ENCODE measurements at regions not wholly inside any gene's neighbourhood (a gene's known extent, or its start where the extent isn't known, plus 50 kb on each side); places are given as distances from the start of the nearest gene placed in this dataset.

- dilution Hi-C loops (cut with MboI; ENCODE audit: extremely low pct_ligation_motif_present, low sequenced_read_pairs) = no loop called here
- H3K9ac ChIP-seq (ENCODE audit: control insufficient read depth, extremely low read depth, insufficient read depth, low read length) = no peak overlapping the region
- H3K27me3 ChIP-seq (ENCODE audit: control insufficient read depth, extremely low read depth, insufficient read depth, low read length) = no peaks in the 10 kb centered on the region
- H3K4me1 ChIP-seq (ENCODE audit: control insufficient read depth, extremely low read depth, insufficient read depth, low read length) = peaks cover 51% of the 10 kb centered on the region
- no peaks in the 10 kb centered on the region for H3K79me2 ChIP-seq (ENCODE audit: control insufficient read depth, insufficient read depth, low read length)
- H3K4me3 ChIP-seq (ENCODE audit: control insufficient read depth in 2 of 3, extremely low read depth in 1 of 3, insufficient read depth in 2 of 3, low read depth in 1 of 3, low read length in 3 of 3) = peak overlapping the region in 1 of 3 experiments; percentile 4
- H3K4me2 ChIP-seq (ENCODE audit: control insufficient read depth, extremely low read depth, insufficient read depth, low read depth, low read length) = peak overlapping the region; percentile 58
- peak overlapping the region; percentile 29 for H2AFZ ChIP-seq (ENCODE audit: control insufficient read depth, low read length)
- no peaks in the 10 kb centered on the region for H4K20me1 ChIP-seq (ENCODE audit: control insufficient read depth, extremely low read depth, insufficient read depth, low read length)
- peak; percentile 98 for FAIRE-seq
- DNase-seq (ENCODE audit: low read depth, low spot score) = no peak
- peak overlapping the region; percentile 48 for H3K27ac ChIP-seq (ENCODE audit: control insufficient read depth, insufficient read depth, low read length)
- H3K36me3 ChIP-seq (ENCODE audit: control insufficient read depth in 2 of 2, extremely low read depth in 1 of 2, insufficient read depth in 2 of 2, low read length in 2 of 2) = no peaks in the 10 kb centered on the region
- no peaks in the 10 kb centered on the region for H3K9me3 ChIP-seq (ENCODE audit: control insufficient read depth, low read depth, low read length)
- no peaks in the 10 kb centered on the region for H3K9me1 ChIP-seq (ENCODE audit: control insufficient read depth, extremely low read depth, insufficient read depth, low read length)
- no peak for TF ChIP-seq EZH2 (IDR thresholded peaks at IDR 0.05; ENCODE audit: low read length)
- TF ChIP-seq, protein P1, sequence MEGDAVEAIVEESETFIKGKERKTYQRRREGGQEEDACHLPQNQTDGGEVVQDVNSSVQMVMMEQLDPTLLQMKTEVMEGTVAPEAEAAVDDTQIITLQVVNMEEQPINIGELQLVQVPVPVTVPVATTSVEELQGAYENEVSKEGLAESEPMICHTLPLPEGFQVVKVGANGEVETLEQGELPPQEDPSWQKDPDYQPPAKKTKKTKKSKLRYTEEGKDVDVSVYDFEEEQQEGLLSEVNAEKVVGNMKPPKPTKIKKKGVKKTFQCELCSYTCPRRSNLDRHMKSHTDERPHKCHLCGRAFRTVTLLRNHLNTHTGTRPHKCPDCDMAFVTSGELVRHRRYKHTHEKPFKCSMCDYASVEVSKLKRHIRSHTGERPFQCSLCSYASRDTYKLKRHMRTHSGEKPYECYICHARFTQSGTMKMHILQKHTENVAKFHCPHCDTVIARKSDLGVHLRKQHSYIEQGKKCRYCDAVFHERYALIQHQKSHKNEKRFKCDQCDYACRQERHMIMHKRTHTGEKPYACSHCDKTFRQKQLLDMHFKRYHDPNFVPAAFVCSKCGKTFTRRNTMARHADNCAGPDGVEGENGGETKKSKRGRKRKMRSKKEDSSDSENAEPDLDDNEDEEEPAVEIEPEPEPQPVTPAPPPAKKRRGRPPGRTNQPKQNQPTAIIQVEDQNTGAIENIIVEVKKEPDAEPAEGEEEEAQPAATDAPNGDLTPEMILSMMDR (optimal IDR thresholded peaks at IDR 0.05 in 1 of 3, IDR thresholded peaks at IDR 0.05 in 1 of 3, conservative IDR thresholded peaks at IDR 0.05 in 1 of 3; ENCODE audit: extremely low read depth in 1 of 3, insufficient read depth in 2 of 3, low read length in 3 of 3) = no peak
These were observed 83.0 kb upstream of the TNC start for GRCh38 chr9:115200711-115201505.

DNA sequence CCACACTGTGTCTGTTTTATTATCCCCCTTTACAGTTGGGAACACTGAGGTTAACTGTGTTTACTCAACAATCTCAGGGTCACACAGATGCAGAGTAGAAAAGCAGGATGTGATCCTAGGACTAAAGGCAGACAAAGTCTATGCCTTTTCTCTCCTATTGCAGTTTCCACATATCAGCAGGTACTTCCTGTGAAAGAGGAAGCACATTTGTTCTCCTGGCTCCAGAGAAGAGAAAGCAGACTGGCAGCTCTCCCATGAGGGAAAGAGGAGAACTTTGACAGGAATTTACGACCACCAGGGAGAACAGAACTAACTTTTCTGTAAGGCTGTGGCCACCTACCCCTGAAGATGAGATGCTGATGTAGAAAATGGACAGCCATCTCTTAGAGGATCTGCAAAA, 84.2 kb upstream of the TNC start:
- H3K4me2 ChIP-seq (ENCODE audit: control insufficient read depth, extremely low read depth, insufficient read depth, low read depth, low read length) = no peak overlapping the region
- no peaks in the 10 kb centered on the region for H3K36me3 ChIP-seq (ENCODE audit: control insufficient read depth in 2 of 2, extremely low read depth in 1 of 2, insufficient read depth in 2 of 2, low read length in 2 of 2)
- no peak overlapping the region for H3K27ac ChIP-seq (ENCODE audit: control insufficient read depth, insufficient read depth, low read length)
- no peaks in the 10 kb centered on the region for H3K27me3 ChIP-seq (ENCODE audit: control insufficient read depth, extremely low read depth, insufficient read depth, low read length)
- DNase-seq (ENCODE audit: low read depth, low spot score) = no peak
- H3K9me1 ChIP-seq (ENCODE audit: control insufficient read depth, extremely low read depth, insufficient read depth, low read length) = no peaks in the 10 kb centered on the region
- H3K4me3 ChIP-seq (ENCODE audit: control insufficient read depth in 2 of 3, extremely low read depth in 1 of 3, insufficient read depth in 2 of 3, low read depth in 1 of 3, low read length in 3 of 3) = no peak overlapping the region
- TF ChIP-seq, protein P1 (optimal IDR thresholded peaks at IDR 0.05 in 1 of 3, IDR thresholded peaks at IDR 0.05 in 1 of 3, conservative IDR thresholded peaks at IDR 0.05 in 1 of 3; ENCODE audit: extremely low read depth in 1 of 3, insufficient read depth in 2 of 3, low read length in 3 of 3) = no peak
- TF ChIP-seq EZH2 (IDR thresholded peaks at IDR 0.05; ENCODE audit: low read length) = no peak
- peak; percentile 5 for FAIRE-seq
- H3K4me1 ChIP-seq (ENCODE audit: control insufficient read depth, extremely low read depth, insufficient read depth, low read length) = peaks cover 60% of the 10 kb centered on the region
- no peaks in the 10 kb centered on the region for H3K79me2 ChIP-seq (ENCODE audit: control insufficient read depth, insufficient read depth, low read length)
- H2AFZ ChIP-seq (ENCODE audit: control insufficient read depth, low read length) = no peak overlapping the region
- no peaks in the 10 kb centered on the region for H3K9me3 ChIP-seq (ENCODE audit: control insufficient read depth, low read depth, low read length)
- H3K9ac ChIP-seq (ENCODE audit: control insufficient read depth, extremely low read depth, insufficient read depth, low read length) = no peak overlapping the region
- H4K20me1 ChIP-seq (ENCODE audit: control insufficient read depth, extremely low read depth, insufficient read depth, low read length) = no peaks in the 10 kb centered on the region
- dilution Hi-C loops (cut with MboI; ENCODE audit: extremely low pct_ligation_motif_present, low sequenced_read_pairs) = no loop called here
